ENCODE measurements at regions not wholly inside any gene's neighbourhood (a gene's known extent, or its start where the extent isn't known, plus 50 kb on each side); places are given as distances from the start of the nearest gene placed in this dataset.
"Not testable (repeated sequence)": the region's sequence is repeated elsewhere in the genome, so short reads cannot be mapped to it uniquely, and the experiment has no call there.

DNA sequence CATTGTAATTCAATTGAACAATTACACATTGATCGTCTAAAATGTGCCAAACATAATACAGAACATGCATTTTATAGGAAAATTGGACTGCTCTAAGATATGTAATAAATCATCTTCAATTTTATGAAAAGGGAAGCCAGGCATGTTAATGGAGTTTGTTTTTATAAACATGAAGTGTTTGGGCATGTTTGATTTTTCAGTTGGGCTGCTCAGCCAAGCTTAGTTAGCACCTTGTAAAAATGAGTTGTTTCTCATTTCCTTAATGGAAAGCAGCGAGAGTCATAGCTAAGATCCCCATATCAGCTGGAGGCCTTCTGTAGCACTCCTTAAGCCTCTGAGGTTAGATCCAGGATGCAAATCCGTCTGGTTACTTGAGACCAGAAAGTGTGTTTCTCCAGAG is 422.3 kb downstream of the SPRY2 start:
- DNase-seq (ENCODE audit: low read depth): peak; percentile 32

DNA sequence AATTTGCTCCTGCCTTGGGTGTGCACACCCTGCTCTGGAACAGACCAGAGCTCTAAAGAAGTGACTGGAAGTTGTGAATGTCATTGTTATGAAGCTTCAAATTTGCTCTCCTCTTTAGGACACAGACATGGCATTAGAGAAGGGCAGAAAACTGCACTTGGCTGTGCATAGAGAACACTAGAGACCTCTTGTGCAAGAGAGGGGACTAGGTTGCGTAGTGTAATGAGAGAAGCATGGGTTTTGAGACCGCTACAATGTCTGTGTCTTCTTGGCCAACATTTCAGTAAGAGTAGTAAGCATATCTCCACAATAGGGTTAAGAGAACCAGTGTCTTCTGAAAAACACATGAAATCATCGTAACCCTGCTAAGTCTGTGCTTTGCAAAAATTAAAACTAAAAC is 423.3 kb downstream of the SPRY2 start:
- no peak for DNase-seq (ENCODE audit: low read depth)

DNA sequence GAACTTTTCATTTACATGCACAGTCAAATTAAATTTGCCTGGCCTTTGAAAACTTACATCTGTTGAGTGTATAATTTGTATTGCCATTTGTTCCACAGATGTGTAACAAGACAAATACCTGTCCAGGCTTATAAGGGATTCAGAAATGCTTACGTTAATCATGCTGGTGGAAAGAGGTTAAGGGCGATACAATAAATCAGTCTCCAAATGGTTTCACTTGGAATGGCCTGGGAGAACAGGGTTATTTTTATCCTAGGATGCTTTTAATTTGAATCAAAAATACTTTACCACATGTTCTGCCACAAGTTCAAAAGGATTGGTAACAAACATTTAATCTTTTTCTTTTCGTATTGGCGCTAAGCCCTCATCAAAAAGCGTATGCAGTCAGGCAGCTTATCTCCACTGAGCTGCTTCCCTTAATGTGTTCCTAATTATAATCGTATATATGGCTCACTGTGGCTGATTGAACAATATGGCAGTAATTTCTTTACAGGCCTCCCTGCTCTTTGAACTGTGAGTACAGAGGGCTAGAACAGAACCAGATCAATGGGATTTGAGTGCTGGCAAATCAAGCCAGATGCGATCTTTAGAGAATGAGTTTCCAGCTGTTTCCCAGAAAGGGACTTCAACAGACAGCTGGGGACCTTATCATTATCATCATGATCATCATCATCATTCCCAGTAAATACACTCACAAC is 425.7 kb downstream of the SPRY2 start:
- no peak for DNase-seq (ENCODE audit: low read depth)

DNA sequence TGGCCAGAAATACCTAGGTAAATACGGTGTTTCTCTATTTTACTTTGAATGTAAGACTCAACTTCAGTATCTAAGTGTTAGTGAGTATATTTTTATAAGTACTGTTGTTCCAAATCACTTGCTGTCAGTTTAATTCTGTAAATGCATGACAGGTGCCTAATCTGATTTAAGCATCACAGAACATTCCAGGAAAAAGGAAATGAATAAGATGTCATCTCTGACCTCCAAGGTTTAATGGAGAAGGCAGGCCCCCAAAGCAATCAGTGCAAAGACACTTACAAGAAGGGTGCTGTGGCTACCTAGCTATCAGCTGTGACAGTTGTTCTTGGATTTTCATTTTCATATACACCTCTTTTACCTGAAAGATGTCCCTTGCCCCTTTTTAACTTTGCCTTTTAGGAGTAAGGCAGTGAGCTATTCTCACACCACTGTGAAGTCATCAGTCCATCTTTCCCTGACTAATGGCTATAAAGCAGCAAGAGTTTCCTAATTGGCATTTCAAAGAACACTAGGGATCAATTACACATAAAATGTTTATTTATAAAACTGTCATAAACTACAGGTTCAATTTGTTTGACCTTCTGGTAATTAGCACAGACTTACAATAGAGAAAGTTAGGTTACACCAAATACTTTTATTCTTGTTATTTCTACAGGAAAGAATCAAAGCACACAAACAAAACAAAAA is 427.6 kb downstream of the SPRY2 start:
- DNase-seq (ENCODE audit: low read depth): peak; percentile 26

DNA sequence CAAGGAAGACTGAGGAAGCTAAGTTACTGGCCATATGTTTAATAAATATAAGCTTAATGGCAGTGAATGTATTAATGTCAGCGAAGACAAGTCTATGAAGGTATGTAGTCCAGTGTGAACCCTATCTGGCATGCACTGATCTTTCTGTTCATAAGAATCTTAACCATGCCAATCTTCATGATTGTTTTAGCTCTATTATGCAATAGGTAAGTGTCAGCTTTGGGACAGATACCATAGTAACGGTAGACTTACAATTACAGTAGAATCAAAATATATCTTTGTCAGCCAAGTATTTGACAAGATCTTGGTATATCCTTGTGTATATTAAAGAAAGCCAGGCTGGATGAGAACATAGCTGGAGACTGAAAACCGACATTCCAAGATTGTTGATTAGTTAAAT is 428.5 kb downstream of the SPRY2 start:
- DNase-seq (ENCODE audit: low read depth): no peak

DNA sequence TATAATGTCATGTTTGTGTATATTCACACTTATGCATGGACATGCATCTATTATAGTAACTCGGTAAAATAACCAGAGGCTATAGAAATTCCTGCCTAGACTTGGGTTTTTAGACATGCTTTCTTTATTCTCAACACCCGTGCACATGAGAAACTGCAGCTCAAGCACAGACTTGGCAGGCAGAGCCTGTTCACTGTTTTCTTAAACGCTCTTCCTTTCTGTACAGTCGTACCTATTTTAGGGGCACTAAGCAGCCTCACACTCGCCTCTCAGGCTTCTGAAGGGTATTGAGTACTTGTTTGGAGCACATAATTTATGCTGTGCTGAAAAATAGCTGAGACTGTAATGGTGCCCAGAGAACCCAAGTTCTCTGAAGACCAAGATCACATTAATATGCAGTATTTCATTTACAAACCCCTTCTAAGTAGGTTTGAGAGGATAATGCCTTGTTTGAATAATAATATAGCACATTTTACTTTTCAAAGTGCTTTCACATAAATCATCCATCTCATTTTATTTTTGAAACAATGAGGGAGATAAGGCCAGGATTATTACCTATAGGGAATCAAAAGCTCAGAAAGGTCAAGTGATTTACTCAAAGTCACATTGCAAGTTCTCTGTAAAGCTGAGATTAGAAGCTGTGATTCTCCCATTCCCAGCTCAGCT is 429.9 kb downstream of the SPRY2 start:
- DNase-seq (ENCODE audit: low read depth): no peak

DNA sequence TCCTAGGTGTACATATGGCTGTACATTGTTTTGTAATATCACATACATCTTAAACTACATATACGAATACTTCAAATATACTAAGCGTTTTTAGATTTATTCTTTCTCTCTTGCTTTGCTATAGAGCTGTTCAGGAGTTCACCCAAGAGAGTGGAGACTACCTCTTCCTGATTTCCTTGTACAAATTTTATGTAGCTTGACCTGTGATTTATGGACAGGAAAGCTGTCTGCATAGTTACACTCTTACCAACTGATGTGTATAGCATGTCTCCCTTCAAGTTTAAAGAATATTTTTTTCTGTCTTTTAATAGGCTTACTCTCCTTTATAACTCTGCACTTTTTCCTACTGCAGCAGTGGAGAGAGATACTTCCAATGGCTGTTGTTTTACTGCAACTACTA is 428.7 kb downstream of the NDFIP2 start:
- no peak for DNase-seq (ENCODE audit: low read depth)

DNA sequence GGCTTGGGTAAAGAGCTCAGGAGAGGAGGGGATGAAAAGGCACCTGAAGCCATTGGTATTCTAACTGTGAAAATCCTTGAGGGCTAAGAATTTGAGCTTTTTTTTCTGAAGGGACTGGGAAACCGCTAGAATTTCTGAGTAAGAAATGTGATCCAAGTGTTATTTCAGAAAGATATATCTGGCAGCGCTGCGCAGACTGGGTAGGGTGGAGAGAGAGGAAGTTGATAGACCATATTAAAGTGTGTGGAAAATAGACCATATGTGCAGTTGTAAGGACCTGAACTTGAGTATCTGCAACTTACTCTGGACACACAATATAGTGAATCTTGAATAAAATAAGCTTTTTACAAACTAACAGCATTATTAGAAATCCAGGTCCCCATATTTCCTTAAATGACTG is 427.4 kb downstream of the NDFIP2 start:
- no peak for DNase-seq (ENCODE audit: low read depth)

DNA sequence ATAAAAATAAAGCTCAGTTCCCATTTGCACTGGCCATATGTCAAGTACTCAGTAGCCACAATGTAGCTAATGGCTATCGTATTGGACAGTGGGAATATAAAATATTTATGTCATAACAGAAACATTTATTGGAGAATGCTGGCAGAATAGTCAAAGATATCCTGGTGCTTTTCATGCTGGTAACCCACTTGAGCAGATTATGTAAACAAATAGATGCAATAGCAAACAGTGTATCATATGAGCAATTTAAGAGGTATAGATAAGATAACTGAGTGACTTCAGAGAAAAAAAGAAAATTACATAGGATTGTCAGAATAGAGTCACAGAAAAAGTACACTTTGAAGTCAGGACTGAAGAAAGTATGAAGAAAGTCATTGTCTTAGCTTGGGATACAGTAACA is 426.6 kb downstream of the NDFIP2 start:
- no peak for DNase-seq (ENCODE audit: low read depth)

DNA sequence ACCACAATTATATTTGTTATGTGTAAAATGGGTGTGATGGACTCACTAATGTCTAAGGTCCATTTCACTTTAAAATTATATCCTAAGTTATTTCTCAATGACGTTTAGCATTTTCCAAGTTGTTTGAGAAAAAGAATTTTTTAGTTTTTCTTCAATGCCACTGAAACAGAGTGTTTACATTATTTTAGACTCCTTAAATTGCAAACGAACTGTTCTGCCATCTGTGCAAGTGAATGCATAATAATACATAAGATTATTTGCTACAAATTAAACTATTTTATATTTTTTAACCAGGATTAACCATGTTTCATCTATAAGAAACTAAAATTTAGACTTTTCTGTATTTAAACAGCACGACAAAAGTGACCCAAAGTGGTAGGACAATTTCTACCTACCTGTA is 425.4 kb downstream of the NDFIP2 start:
- no peak for DNase-seq (ENCODE audit: low read depth)

DNA sequence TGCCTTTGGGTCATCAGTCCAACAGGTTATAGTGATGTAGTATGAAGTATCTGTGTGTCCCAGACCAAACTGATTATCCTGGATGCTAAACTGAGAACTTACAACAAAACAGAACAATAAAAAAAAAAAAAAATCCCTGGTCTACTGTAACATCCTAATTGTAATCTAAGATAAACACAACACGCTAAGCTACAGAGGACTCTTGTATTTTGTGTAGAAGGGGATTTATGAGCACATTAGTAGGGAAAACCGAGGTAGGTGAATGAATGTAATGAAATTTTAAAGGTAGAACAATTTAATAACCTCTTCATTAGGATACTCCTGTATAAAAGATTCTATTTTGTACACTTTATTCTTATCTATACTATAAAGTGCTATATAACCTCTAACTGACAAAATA is 424.1 kb downstream of the NDFIP2 start:
- DNase-seq (ENCODE audit: low read depth): no peak

DNA sequence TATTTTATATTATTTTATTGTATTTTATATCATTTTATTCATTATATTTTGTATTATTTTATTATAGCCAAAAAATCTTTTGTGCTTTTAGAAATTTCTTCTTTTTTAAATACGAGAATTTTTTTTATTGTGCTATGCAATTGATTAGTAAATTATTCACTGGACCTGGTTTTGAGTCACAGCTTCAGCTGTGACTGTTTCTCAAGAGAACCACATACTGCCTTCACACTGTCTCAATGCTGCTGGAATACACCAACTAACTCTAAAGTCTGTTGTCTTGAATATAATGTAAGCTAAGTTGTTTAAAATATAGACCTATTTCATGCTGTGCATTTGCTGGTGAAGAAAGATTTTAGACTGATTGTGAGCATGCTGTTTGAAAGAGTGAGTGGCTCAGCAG is 423.6 kb downstream of the NDFIP2 start:
- peak; percentile 56 for DNase-seq (ENCODE audit: low read depth)

DNA sequence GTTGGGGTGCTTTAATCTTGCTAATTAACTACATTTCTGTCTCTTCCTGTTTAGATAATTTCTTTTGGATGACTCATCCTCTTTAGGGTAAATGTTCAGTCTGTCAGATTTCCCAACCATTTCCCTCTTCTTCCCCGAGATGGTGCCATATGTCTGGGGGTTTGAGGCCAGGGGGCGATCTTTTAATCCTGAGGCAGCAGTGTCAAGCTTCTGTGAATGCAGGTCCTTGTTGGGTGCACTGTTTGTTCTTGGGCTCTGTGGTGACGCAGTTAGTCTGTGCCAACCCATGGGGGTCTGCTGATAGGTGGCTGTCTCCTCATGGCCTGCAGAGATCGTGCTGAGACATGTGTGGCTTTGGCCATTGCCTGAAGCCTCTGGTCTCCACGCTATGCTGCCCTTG is 420.4 kb downstream of the NDFIP2 start:
- no peak for DNase-seq (ENCODE audit: low read depth)

DNA sequence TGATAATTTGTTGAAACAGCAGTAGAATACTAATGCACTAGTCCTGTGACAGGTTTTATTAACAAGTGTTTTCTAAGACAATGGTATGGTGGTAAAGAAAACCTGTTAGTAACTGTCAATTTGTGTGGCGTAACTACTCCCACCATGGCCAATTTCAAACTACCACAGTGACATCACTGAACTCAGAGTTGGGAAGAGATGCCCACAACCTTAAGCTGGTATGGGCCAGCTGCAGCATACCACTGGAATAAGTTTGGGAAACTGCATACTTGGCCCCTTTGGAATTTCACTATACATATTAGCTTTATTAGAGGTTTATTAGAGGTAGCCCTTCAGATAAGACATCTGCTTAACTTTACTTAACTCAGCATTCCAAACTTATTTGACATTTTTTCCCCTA is 419.4 kb downstream of the NDFIP2 start:
- DNase-seq (ENCODE audit: low read depth): no peak

DNA sequence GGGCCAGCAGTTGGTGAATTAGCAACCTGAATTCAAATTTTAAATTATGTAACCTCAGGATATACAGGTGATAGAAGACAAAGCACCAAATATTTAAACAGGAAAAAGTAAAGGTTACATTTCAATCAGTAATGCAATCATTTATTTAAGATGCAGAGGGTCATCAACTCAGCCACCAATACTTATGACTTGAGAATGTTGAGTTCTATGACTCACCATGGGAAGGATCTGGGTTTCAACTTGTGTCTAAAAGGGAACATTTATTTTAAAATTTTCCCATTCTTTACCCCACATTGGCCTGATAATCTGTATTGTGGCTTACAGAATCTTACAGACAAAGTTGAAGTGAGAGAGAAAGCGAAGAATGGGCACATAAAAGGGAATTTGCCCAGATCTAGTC is 418.0 kb downstream of the NDFIP2 start:
- no peak for DNase-seq (ENCODE audit: low read depth)

DNA sequence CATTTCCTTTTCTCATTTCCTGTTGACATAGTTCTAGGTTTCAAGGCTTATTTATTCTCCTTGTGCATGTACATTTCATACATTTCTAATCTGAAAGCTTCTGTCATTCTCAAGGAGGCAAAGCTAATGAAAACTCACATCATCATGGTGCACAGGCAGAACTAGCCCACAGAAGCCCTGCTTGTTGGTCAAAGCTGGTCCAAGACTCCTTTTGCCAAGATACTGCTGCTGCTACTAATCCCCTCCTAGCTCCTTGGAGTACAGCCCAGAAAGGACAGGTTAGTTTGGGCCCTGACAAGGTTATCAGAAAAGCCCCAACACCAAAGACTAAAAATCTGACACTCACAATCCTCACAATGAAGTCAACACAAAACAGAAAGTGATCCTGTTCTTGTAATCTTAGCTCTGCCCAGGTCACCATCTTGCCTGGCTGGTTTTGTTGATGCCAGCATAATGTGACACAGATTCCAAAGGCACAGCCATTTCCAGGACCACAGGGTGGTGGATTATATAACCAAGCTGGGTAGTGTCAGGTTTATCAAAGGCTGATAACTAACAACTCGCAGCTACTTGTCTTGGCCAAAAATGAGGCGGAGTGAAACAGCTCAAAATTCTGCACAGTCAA is 417.4 kb downstream of the NDFIP2 start:
- no peak for DNase-seq (ENCODE audit: low read depth)

DNA sequence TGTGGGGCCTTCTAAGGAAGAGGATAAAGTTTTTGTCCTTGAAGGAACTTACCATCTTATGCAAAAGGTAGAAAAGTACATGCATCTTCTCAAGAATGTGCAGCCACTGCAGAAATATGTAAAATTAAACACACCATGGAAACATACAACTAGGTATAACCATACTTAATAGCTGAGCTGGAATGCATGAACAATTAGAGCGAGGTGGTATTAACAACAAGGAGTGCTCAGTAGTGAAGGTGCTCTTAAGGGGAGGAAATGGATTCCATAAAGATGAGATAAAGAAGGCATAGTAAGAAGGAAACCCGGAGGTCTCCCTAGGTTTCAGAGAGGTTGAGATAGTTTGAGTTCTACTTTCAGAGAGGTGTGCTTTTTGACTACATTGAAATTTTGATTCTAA is 415.9 kb downstream of the NDFIP2 start:
- DNase-seq (ENCODE audit: low read depth): no peak

DNA sequence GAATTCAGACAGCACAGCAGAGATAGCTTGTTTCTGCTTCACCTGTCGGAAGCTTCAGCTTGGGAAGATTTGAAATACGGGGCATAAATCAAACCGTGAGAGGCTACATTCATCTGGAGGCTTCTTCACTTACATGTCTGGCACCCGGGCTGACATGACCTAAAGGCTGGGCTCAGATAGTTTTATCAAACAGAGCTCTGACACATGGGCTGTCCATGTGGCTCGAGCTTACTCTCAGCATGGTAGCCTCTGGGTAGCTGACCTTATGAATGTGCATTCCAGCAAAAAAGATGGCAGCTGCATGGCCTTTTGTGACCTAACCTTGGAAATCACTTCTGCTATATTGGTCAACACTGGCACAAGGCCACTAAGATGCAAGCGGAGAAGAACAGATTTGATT is 414.5 kb downstream of the NDFIP2 start:
- no peak for DNase-seq (ENCODE audit: low read depth)

DNA sequence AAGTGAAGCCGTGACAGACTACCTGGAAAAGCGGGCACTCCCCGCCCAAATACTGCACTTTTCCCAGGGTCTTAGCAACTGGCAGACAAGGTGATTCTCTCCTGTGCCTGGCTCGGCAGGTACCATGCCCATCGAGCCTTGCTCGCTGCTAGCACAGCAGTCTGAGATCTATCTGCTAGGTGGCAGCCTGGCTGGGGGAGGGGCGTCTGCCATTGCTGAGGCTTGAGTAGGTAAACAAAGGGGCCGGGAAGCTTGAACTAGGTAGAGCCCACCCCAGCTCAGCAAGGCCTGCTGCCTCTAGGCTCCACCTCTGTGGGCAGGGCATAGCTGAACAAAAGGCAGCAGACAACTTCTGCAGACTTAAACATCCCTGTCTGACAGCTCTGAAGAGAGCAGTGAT is 406.3 kb downstream of the NDFIP2 start:
- DNase-seq (ENCODE audit: low read depth): not testable (repeated sequence)

DNA sequence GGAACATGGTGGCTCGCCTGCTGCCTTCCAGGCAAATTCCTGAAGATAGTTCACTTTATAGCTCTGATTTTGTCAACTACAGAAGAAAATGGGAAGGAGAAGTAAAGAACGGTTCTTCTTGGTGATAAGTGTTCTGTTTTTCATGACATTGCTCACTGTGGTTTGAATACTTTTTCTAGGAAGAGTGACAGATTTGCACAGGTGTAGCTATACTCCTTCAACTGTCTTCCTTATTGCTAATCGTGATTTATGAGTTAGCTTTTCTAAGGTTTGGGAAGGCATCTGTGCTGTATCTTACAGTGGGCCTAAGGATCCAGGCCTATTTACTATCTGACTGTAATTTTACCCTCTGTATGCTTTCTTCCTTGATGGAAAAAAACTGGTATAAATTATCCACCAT is 405.6 kb downstream of the NDFIP2 start:
- DNase-seq (ENCODE audit: low read depth): peak; percentile 66

DNA sequence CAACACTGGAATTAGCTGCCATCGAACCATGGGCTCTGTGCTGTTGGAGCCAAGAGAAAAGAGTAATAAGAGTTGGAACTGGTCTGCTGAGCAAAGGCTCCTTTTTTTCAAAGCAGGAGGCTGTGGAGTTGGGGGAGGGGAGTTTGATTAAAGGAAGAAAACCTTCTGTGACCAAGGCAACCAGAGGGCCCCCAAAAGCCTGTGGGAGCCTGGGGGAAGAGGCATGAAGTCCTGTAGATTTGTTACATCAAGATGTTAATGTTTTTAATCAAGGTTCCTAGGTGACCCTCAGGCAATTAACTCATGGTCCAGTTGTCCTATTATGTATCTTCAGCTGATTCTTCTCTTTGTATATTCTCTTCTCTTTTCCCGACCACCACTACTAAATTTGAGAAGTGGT is 403.9 kb downstream of the NDFIP2 start:
- DNase-seq (ENCODE audit: low read depth): no peak

DNA sequence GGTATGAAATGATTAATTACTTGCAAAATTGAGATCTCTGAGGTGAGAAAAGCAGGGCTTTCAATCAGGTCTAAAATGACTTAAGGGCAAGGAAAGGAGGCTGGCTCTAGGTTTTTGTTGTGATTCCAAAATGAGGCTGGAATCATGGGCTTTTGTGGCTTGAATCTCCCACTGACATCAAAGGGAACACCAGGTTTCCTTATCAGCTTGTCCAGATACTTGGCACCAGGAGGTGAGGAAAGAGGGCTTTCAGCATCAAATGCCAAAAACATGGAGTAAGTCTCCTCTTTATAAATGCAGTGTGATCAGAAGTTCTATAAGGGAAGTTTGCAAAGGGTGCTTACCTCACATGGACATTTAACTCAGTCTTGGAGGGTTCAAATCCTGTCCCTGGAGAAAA is 402.3 kb downstream of the NDFIP2 start:
- DNase-seq (ENCODE audit: low read depth): no peak

DNA sequence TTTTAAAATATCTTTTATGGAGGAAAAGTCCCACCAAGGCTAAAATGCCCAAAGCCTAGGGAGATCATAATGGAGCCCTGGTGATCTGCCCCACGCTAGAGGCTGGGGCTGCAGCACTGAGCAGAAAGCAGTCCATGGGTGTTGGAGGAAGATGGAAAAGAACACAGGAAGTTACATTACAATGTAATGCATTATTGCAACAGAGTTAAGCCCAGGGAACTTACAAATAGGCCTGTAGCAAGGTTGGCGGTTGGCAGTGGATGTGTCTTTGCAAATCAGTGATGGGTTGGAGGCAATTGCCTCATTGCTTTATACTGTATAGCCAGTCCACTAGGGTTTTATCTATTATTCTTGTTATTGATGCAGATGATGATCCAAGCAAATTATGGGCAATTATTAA is 399.9 kb downstream of the NDFIP2 start:
- no peak for DNase-seq (ENCODE audit: low read depth)
